LNCaP clone FGC (cell line): ENCODE measurements at regions not wholly inside any gene's neighbourhood (a gene's known extent, or its start where the extent isn't known, plus 50 kb on each side); places are given as distances from the start of the nearest gene placed in this dataset.

Experiments
- DNase-seq: peaks from one replicate; pipeline ENCODE4 v3.0.0-alpha.2; 2011; ENCODE audit warnings: low read depth
- H3K4me3 ChIP-seq: 2 replicates; pipeline ENCODE4 v1.5.1; 2011; ENCODE audit warnings: mild to moderate bottlenecking, low read depth, low read length, control low read depth
- TF ChIP-seq, protein P1 (sequence below): IDR thresholded peaks from 2 replicates; pipeline ENCODE4 v1.5.1; 2012; ENCODE audit warnings: mild to moderate bottlenecking; ENCODE audit not compliant: control insufficient read depth, insufficient read depth; ENCODE audit errors: extremely low read depth

DNA sequence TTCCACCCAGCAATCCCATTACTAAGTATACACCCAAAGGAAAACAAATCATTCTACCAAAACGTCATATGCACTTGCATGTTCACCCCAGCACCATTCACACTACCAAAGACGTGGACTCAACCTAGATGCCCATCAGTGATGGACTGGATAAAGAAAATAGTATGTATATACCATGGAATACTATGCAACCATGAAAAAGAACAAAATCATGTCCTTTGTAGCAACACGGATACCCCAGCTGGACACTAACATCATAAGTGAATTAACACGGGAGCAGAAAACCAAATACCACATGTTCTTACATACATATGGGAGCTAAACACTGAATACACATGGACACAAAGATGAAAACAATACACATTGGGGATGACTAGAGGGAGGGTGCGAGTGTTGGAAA is 309.1 kb upstream of the KLF3 start:
- no peak for DNase-seq
- TF ChIP-seq, protein P1, sequence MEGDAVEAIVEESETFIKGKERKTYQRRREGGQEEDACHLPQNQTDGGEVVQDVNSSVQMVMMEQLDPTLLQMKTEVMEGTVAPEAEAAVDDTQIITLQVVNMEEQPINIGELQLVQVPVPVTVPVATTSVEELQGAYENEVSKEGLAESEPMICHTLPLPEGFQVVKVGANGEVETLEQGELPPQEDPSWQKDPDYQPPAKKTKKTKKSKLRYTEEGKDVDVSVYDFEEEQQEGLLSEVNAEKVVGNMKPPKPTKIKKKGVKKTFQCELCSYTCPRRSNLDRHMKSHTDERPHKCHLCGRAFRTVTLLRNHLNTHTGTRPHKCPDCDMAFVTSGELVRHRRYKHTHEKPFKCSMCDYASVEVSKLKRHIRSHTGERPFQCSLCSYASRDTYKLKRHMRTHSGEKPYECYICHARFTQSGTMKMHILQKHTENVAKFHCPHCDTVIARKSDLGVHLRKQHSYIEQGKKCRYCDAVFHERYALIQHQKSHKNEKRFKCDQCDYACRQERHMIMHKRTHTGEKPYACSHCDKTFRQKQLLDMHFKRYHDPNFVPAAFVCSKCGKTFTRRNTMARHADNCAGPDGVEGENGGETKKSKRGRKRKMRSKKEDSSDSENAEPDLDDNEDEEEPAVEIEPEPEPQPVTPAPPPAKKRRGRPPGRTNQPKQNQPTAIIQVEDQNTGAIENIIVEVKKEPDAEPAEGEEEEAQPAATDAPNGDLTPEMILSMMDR = no peak
- H3K4me3 ChIP-seq = no peak overlapping the region

DNA sequence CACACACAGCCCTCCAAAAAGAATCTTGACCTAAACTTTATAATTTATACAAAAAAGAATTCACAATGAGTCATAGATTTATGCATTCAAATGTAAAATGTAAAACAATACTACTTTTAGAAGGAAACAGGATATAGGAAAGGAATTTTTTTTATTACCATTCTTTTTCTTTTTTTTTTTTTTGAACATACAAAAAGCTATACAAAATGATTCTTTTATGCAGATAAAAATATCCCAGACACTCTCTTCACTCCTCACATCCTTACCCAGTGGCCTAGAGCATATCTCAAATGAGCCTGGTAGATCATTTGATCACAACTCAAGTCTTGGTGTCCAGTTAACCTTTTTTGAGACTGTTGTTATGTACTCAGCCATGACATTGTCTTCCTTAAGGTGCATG is 307.3 kb upstream of the KLF3 start:
- no peak for DNase-seq
- H3K4me3 ChIP-seq = no peak overlapping the region
- TF ChIP-seq, protein P1 = no peak

DNA sequence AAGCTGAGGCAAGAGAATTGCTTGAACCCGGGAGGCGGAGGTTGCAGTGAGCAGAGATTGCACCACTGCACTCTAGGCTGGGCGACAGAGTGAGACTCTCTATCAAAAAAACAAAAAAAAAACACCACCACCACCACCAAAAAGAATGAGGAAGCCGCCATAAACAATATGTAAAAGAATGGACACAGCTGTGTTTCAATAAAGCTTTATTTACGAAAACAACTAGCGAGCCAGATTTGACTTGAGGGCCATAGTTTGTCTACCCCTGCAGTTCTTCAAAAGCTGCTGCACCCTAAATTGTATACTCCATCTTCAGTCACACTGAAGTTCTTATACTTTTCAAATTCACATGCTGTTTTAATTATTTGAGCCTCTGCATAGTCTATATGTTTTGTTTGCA is 306.5 kb upstream of the KLF3 start:
- H3K4me3 ChIP-seq = no peak overlapping the region
- DNase-seq = no peak
- TF ChIP-seq, protein P1 = no peak

DNA sequence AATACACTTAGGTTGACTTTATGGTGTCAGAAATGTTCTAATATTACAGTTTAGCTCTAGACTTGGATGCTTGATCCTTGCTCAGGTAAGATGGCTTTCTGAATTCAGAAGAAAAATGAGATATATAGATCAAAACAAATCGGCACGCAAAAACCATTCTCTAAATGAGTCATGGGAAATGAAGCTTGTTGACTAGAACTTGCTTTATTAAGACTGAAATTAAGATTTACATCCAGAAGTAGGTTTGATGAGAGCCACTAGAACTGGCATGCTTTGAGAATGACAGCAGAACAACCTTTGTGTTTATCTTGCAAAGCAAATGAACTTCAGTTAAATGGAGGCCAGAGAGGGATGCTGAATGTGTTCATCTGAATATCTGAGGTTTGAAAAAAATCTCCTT is 304.9 kb upstream of the KLF3 start:
- DNase-seq = no peak
- no peak overlapping the region for H3K4me3 ChIP-seq
- TF ChIP-seq, protein P1 = no peak

DNA sequence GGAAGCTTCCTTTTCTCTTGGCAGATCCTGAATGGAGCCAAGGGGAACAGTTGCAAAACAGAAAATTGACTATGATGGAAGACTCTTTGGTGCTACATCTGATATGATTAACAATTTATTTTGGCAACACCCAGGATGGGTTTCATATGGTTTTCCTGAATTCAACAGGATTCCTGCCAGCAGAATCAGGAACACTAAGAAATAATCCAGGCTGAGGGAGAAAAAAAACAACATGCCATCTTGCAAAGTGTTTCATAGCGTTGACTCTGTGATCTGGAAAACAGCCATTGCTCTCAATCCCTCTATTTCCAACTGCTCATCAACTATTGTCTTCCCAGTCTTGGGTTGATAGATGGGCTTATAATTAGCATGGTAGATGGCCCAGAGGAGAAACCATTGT is 303.8 kb upstream of the KLF3 start:
- no peak for DNase-seq
- no peak overlapping the region for H3K4me3 ChIP-seq
- TF ChIP-seq, protein P1 = no peak

DNA sequence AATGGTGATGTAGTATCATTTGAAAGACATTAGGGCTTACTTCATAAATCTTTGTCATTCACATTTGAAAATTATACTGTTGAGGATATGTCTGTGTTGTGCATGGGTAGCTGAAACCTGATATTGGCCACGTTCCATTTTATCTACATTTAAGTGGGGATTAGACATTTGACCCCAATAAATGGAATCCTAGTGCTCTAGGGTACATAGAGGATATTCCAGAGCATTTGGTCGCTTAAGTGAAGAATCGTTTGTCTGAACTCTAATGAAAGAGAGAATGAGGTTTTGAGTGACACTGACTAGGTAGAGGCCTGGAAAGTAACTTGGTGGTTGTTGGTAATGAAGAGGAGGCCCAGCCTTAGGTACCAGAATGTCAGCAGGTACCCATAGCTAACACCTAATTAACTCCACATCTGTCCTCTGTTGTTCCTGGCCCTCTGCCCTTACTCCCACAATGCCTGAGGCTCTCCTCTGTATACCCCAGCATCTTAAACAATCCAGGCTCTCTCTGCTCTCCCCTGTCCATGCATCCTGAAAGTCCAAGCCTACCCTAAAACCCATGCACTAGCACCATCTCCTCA is 299.5 kb upstream of the KLF3 start:
- DNase-seq = no peak
- TF ChIP-seq, protein P1 = no peak
- H3K4me3 ChIP-seq = no peak overlapping the region

DNA sequence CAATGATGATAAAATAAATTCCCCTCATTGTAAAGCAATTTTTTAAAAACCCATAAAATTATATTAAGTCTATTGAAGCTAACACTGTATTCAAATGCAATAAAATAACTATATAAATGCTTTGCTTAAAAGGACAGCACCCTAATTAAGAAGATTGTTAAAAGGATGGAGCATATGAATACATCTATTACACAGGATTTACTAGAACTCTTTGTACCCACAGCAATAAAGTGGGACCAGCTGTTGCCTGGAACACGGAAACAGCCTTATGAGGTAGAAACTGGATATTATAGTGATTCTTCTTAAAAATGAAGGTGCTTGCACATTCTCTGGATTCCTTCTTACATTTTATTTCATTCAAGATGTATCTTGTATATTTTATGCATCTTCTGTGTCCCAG is 298.7 kb upstream of the KLF3 start:
- DNase-seq = peak; percentile 26
- TF ChIP-seq, protein P1 = no peak
- H3K4me3 ChIP-seq = no peak overlapping the region
